PC-3 (cell line): ENCODE measurements at regions not wholly inside any gene's neighbourhood (a gene's known extent, or its start where the extent isn't known, plus 50 kb on each side); places are given as distances from the start of the nearest gene placed in this dataset.

Experiments used
- CTCF ChIP-seq: fragments of 300-600 bp; sonication (generic); conservative IDR thresholded peaks from 2 replicates; pipeline ENCODE4 v1.5.1; 2017; ENCODE audit warnings: antibody characterized with exemption, low read depth, mild to moderate bottlenecking, low read length
- EZH2 ChIP-seq: fragments of 300-600 bp; sonication (generic); IDR thresholded peaks from one replicate; pipeline ENCODE4 v1.6.1; 2017; ENCODE audit warnings: antibody characterized with exemption, mild to moderate bottlenecking, low read length; ENCODE audit not compliant: unreplicated experiment

- TF ChIP-seq CTCF = no peak
- no peak for TF ChIP-seq EZH2
These were observed 182.1 kb upstream of the SMIM31 start for GRCh38 chr4:164571593-164572390.
